ENCODE measurements at regions not wholly inside any gene's neighbourhood (a gene's known extent, or its start where the extent isn't known, plus 50 kb on each side); places are given as distances from the start of the nearest gene placed in this dataset.

GRCh38 chr2:38218591-38218991, 142.6 kb upstream of the CYP1B1 start:
- no peak for TF ChIP-seq POLR2AphosphoS5 (IDR thresholded peaks at IDR 0.05; ENCODE audit: low read depth)
- TF ChIP-seq EZH2 (IDR thresholded peaks at IDR 0.05; ENCODE audit: low read depth, unreplicated experiment) = no peak
- no peak for TF ChIP-seq CTCF (conservative IDR thresholded peaks at IDR 0.05; ENCODE audit: low read depth in 2 of 2)
- no peak for TF ChIP-seq EZH2phosphoT487 (IDR thresholded peaks at IDR 0.05; ENCODE audit: unreplicated experiment)
- no peak for TF ChIP-seq REST (IDR thresholded peaks at IDR 0.05; ENCODE audit: unreplicated experiment)
- TF ChIP-seq CREB1 (CRISPR knock-in tag; IDR thresholded peaks at IDR 0.05; ENCODE audit: low read depth) = no peak
- TF ChIP-seq NANOG (IDR thresholded peaks at IDR 0.05; ENCODE audit: borderline replicate concordance) = no peak
- TF ChIP-seq JUNB (IDR thresholded peaks at IDR 0.05; ENCODE audit: unreplicated experiment) = no peak
- TF ChIP-seq ZNF331 (CRISPR knock-in tag; IDR thresholded peaks at IDR 0.05; ENCODE audit: low read depth) = no peak
- TF ChIP-seq ZNF462 (CRISPR knock-in tag; IDR thresholded peaks at IDR 0.05) = no peak
- no peak for TF ChIP-seq ETS1 (IDR thresholded peaks at IDR 0.05)
- no peak for TF ChIP-seq STAT1 (IDR thresholded peaks at IDR 0.05; ENCODE audit: unreplicated experiment)
- no peak for TF ChIP-seq ZNF114 (CRISPR knock-in tag; IDR thresholded peaks at IDR 0.05)

All from GM23338 (cell line).